Ishikawa (cell line): ENCODE measurements at regions not wholly inside any gene's neighbourhood (a gene's known extent, or its start where the extent isn't known, plus 50 kb on each side); places are given as distances from the start of the nearest gene placed in this dataset.

Source experiments
- CEBPB ChIP-seq: IDR thresholded peaks from 2 replicates; pipeline ENCODE4 v1.6.1; 2012
- CREB1 ChIP-seq: IDR thresholded peaks from 2 replicates; pipeline ENCODE4 v1.6.1; 2012; ENCODE audit warnings: low read depth
- EGR1 ChIP-seq: IDR thresholded peaks from 2 replicates; pipeline ENCODE4 v1.6.1; 2012
- EP300 ChIP-seq: IDR thresholded peaks from 2 replicates; pipeline ENCODE4 v1.6.1; 2012; ENCODE audit warnings: borderline replicate concordance
- FOXM1 ChIP-seq: IDR thresholded peaks from 2 replicates; pipeline ENCODE4 v1.6.1; 2012; ENCODE audit warnings: low read depth, borderline replicate concordance
- NFIC ChIP-seq: IDR thresholded peaks from 2 replicates; pipeline ENCODE4 v1.6.1; 2012
- RAD21 ChIP-seq: IDR thresholded peaks from 2 replicates; pipeline ENCODE4 v1.6.1; 2012; ENCODE audit warnings: low read depth
- TAF1 ChIP-seq: IDR thresholded peaks from 2 replicates; pipeline ENCODE4 v1.6.1; 2012; ENCODE audit warnings: low read depth, mild to moderate bottlenecking
- TCF12 ChIP-seq: IDR thresholded peaks from 2 replicates; pipeline ENCODE4 v1.6.1; 2012; ENCODE audit warnings: low read depth
- TEAD4 ChIP-seq: IDR thresholded peaks from 2 replicates; pipeline ENCODE4 v1.6.1; 2012
- YY1 ChIP-seq: IDR thresholded peaks from 2 replicates; pipeline ENCODE4 v1.6.1; 2012; ENCODE audit warnings: low read depth
- ZBTB7A ChIP-seq: IDR thresholded peaks from 2 replicates; pipeline ENCODE4 v1.6.1; 2012; ENCODE audit warnings: low read depth
- TF ChIP-seq, protein P1 (sequence below): IDR thresholded peaks from 2 replicates; pipeline ENCODE4 v1.6.1; 2012
- TF ChIP-seq, protein P2 (sequence below): IDR thresholded peaks from 2 replicates; pipeline ENCODE4 v1.6.1; 2012; ENCODE audit warnings: low read depth, mild to moderate bottlenecking
- TF ChIP-seq, protein P3 (sequence below): IDR thresholded peaks from 2 replicates; pipeline ENCODE4 v1.6.1; 2012

DNA sequence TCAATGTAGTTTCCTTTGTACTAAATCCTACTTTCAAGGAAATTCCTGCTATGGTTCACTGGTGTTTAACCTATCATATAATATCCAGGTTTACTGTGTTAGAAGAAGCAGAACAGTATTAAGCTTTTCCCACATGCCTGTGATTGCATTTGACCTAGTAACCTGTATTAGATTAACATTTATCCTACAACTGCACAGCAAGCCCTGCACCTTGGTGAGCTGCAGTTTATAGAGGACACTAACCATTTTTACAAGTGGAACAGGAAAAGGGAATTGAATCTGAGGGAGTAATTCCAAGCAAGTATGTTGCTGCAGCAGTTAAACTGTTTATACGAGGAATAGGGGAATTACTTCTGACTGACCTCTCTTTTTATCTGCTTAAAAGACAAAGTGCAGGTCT is 328.6 kb downstream of the ETAA1 start:
- no peak for TF ChIP-seq RAD21
- no peak for TF ChIP-seq TEAD4
- TF ChIP-seq, protein P1, sequence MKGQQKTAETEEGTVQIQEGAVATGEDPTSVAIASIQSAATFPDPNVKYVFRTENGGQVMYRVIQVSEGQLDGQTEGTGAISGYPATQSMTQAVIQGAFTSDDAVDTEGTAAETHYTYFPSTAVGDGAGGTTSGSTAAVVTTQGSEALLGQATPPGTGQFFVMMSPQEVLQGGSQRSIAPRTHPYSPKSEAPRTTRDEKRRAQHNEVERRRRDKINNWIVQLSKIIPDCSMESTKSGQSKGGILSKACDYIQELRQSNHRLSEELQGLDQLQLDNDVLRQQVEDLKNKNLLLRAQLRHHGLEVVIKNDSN, result no peak
- TF ChIP-seq FOXM1, result no peak
- TF ChIP-seq EGR1, result no peak

DNA sequence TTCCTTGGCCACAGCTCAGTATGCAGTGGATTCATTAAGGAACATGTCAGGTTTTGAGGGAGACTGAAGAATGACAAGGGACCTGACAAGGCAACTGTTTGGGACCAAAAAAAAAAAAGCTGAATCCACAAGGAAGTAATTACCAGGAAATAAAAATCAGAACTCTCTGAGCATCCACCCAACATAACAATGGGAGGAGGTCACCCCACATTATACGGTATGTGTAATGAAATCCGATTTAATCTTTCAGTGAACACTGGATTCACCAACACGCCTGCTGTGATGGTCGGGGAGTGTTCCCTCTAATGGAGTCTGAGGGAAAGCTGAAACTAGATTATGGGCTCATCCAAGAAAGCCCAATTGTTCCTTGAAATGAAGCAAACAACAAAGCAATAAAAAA is 329.3 kb downstream of the ETAA1 start:
- TF ChIP-seq TEAD4 (no peak), CEBPB (no peak), ZBTB7A (no peak), NFIC (no peak), TCF12 (no peak), RAD21 (no peak), CREB1 (no peak)
- TF ChIP-seq, protein P2, sequence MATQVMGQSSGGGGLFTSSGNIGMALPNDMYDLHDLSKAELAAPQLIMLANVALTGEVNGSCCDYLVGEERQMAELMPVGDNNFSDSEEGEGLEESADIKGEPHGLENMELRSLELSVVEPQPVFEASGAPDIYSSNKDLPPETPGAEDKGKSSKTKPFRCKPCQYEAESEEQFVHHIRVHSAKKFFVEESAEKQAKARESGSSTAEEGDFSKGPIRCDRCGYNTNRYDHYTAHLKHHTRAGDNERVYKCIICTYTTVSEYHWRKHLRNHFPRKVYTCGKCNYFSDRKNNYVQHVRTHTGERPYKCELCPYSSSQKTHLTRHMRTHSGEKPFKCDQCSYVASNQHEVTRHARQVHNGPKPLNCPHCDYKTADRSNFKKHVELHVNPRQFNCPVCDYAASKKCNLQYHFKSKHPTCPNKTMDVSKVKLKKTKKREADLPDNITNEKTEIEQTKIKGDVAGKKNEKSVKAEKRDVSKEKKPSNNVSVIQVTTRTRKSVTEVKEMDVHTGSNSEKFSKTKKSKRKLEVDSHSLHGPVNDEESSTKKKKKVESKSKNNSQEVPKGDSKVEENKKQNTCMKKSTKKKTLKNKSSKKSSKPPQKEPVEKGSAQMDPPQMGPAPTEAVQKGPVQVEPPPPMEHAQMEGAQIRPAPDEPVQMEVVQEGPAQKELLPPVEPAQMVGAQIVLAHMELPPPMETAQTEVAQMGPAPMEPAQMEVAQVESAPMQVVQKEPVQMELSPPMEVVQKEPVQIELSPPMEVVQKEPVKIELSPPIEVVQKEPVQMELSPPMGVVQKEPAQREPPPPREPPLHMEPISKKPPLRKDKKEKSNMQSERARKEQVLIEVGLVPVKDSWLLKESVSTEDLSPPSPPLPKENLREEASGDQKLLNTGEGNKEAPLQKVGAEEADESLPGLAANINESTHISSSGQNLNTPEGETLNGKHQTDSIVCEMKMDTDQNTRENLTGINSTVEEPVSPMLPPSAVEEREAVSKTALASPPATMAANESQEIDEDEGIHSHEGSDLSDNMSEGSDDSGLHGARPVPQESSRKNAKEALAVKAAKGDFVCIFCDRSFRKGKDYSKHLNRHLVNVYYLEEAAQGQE, result no peak

DNA sequence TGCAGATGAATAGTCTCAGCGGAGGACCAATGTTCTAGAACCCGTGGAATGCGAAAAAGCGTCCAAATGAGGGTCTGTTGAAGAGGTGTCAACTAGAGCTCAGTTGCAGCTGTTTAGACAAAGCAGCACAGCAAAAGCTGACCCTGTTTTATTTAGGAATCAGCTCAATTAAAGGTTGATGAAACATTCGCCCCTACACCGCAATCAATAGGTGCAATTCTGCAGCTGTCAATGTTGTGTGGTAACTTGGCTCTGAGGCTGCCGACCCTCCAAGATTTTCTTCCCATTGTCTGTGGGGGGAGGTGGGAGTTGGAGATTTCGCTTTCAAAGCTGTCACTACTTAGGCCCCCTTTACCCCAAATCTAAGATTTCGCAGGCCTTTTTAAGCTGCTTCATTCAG is 330.0 kb downstream of the ETAA1 start:
- TF ChIP-seq, protein P2, result no peak
- TF ChIP-seq, protein P3, sequence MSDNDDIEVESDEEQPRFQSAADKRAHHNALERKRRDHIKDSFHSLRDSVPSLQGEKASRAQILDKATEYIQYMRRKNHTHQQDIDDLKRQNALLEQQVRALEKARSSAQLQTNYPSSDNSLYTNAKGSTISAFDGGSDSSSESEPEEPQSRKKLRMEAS, result no peak

DNA sequence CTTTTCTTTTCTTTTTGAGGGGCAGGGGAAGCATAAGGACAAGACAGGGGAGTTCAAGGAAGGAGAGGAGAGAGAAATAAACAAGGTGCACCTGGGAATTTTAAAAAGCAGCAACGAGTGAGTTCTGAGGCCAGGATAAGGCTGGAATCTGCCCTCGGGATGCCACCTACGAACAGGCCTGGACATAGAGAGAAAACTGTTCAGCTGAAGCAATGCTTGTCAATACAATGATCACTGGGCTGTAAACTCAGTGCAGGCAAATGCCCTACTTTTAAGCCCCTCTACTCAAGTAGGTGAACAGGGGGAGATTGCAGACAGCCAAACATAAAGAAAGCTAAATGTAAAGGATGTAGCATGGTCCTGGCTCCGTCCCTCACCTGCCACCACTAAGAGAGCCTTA is 330.5 kb downstream of the ETAA1 start:
- TF ChIP-seq EGR1 (no peak), TEAD4 (no peak), CEBPB (no peak), RAD21 (no peak), TAF1 (no peak), YY1 (no peak), NFIC (no peak), FOXM1 (no peak), TCF12 (no peak), CREB1 (no peak), ZBTB7A (no peak), EP300 (no peak)
- TF ChIP-seq, protein P1, result no peak
- TF ChIP-seq, protein P2, result no peak
- TF ChIP-seq, protein P3, result no peak

DNA sequence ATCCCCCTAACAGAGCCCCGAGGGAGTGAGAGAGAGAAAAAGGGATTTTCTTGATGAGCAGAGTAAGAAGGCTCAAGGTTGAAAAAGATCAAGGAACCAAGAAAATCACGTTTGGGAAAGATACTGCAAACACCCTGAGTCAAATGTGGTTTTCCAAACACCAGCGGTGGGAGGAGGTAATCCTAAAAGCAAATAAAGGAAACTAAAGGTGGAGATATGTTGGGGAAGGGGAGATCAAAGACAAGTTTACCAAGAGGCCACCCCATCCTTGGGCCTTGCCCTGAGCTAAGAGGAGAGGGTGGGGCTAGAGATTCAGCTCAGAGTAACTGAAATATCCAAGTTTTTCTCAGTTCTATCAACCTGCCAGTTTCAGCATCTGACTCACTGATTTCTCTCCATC is 332.3 kb downstream of the ETAA1 start:
- no peak for TF ChIP-seq ZBTB7A
- TF ChIP-seq, protein P2, result no peak
- no peak for TF ChIP-seq TCF12
- TF ChIP-seq TEAD4, result no peak
- no peak for TF ChIP-seq CEBPB
- no peak for TF ChIP-seq TAF1
- TF ChIP-seq EP300, result no peak
- TF ChIP-seq, protein P3, result no peak
- TF ChIP-seq, protein P1, result no peak
- no peak for TF ChIP-seq FOXM1
